KMS-11 (cell line): ENCODE measurements at regions not wholly inside any gene's neighbourhood (a gene's known extent, or its start where the extent isn't known, plus 50 kb on each side); places are given as distances from the start of the nearest gene placed in this dataset.
"Not testable (repeated sequence)": the region's sequence is repeated elsewhere in the genome, so short reads cannot be mapped to it uniquely, and the experiment has no call there.

Source experiments
- H2AFZ ChIP-seq: fragments of 200-600 bp; sonication (generic); 2 replicates; pipeline ENCODE4 v1.6.1; 2016; ENCODE audit warnings: antibody characterized with exemption, mixed run types, low read depth
- H3K27ac ChIP-seq: fragments of 200-600 bp; sonication (generic); 2 replicates; pipeline ENCODE4 v1.6.1; 2016; ENCODE audit warnings: mild to moderate bottlenecking, mixed run types
- H3K27me3 ChIP-seq: fragments of 200-600 bp; sonication (generic); 2 replicates; pipeline ENCODE4 v1.6.1; 2017; ENCODE audit warnings: mild to moderate bottlenecking, low read depth, mixed run types, moderate library complexity; ENCODE audit not compliant: insufficient read depth
- H3K36me3 ChIP-seq: fragments of 200-600 bp; sonication (generic); 2 replicates; pipeline ENCODE4 v1.6.1; 2017; ENCODE audit warnings: mild to moderate bottlenecking, mixed run types; ENCODE audit not compliant: insufficient read depth
- H3K4me1 ChIP-seq: fragments of 200-600 bp; sonication (generic); 2 replicates; pipeline ENCODE4 v1.6.1; 2016; ENCODE audit warnings: mild to moderate bottlenecking, low read depth, mixed run types; ENCODE audit not compliant: poor library complexity, severe bottlenecking
- H3K4me2 ChIP-seq: fragments of 200-600 bp; sonication (generic); 2 replicates; pipeline ENCODE4 v1.7.0; 2016; ENCODE audit warnings: mild to moderate bottlenecking, mixed run types
- H3K4me3 ChIP-seq: fragments of 200-600 bp; sonication (generic); IDR thresholded peaks from 2 replicates; pipeline ENCODE4 v1.6.1; 2017; ENCODE audit warnings: low read depth, low read length, mixed read lengths; ENCODE audit not compliant: insufficient read depth
- H3K79me2 ChIP-seq: fragments of 200-600 bp; sonication (generic); 2 replicates; pipeline ENCODE4 v1.6.1; 2016; ENCODE audit warnings: low read depth, mixed run types; ENCODE audit not compliant: insufficient read depth
- H3K9ac ChIP-seq: fragments of 200-600 bp; sonication (generic); 2 replicates; pipeline ENCODE4 v1.6.1; 2016; ENCODE audit warnings: mild to moderate bottlenecking, mixed run types
- H4K20me1 ChIP-seq: fragments of 200-600 bp; sonication (generic); 2 replicates; pipeline ENCODE4 v1.6.1; 2016; ENCODE audit warnings: mild to moderate bottlenecking, mixed run types; ENCODE audit not compliant: insufficient read depth
- CTCF ChIP-seq: fragments of 200-600 bp; sonication (generic); conservative IDR thresholded peaks from 2 replicates; pipeline ENCODE4 v1.6.1; 2017; ENCODE audit warnings: low read depth, mild to moderate bottlenecking, antibody characterized with exemption, low read length, moderate library complexity, mixed read lengths

GRCh38 chr3:87541723-87542122 is 265.3 kb upstream of the POU1F1 start:
- no peak overlapping the region for H3K9ac ChIP-seq
- H3K36me3 ChIP-seq = no peaks in the 10 kb centered on the region
- H3K4me3 ChIP-seq = no peak overlapping the region
- H2AFZ ChIP-seq = no peak overlapping the region
- no peak overlapping the region for H3K4me2 ChIP-seq
- H3K27ac ChIP-seq = no peak overlapping the region
- H3K27me3 ChIP-seq = no peaks in the 10 kb centered on the region
- no peak for TF ChIP-seq CTCF
- H3K79me2 ChIP-seq = no peaks in the 10 kb centered on the region
- H3K4me1 ChIP-seq = no peaks in the 10 kb centered on the region
- H4K20me1 ChIP-seq = no peaks in the 10 kb centered on the region

DNA sequence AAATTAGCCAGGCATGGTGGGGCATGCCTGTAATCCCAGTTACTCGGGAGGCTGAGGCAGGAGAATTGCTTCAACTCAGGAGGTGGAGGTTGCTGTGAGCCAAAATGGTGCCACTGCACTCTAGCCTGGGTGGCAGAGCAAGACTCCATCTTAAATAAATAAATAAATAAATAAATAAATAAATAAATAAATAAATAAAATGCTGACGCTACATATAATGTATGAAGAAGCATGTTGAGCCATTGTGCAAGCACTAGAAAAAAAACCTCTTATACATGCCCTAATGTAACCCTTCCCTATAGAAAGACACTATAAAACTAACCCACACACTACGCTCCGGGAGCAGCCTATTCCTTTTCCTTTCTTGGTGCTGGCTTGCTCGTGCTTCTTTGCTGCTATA is 262.3 kb upstream of the POU1F1 start:
- not testable (repeated sequence) for H3K79me2 ChIP-seq, H3K27me3 ChIP-seq, H4K20me1 ChIP-seq, H3K36me3 ChIP-seq, H3K27ac ChIP-seq, H3K4me3 ChIP-seq, H3K4me2 ChIP-seq, H3K9ac ChIP-seq, H3K4me1 ChIP-seq, H2AFZ ChIP-seq

- Histone ChIP-seq H3K4me1 (no peaks in the 10 kb centered on the region), H2AFZ (no peak overlapping the region), H3K79me2 (no peaks in the 10 kb centered on the region), H3K36me3 (no peaks in the 10 kb centered on the region), H3K27me3 (no peaks in the 10 kb centered on the region), H4K20me1 (no peaks in the 10 kb centered on the region), H3K4me3 (no peak overlapping the region), H3K27ac (no peak overlapping the region), H3K9ac (no peak overlapping the region), H3K4me2 (no peak overlapping the region)
- no peak for TF ChIP-seq CTCF
These were observed 233.0 kb upstream of the POU1F1 start for GRCh38 chr3:87509401-87509800.

DNA sequence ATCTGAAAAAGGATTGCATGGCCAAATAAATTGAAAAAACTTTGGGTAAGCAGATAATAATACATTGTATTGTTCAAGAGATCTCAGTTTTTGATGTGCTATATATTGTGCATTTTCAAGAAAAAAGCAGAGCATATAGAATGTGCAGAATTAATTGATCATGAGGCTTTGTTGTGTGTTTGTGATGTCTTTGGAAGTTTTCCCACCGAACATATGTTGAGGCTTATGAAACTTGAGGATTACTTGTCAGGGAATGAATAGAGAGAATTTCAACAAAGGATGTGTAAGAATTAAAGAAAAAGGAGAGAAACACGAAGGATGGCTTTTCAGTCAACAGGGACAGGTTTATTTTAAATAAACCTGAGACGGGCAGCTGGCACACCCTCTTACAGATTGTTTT is 232.5 kb upstream of the POU1F1 start:
- H3K27ac ChIP-seq = no peak overlapping the region
- no peaks in the 10 kb centered on the region for H3K36me3 ChIP-seq
- no peaks in the 10 kb centered on the region for H3K79me2 ChIP-seq
- TF ChIP-seq CTCF = no peak
- H3K4me2 ChIP-seq = no peak overlapping the region
- H4K20me1 ChIP-seq = no peaks in the 10 kb centered on the region
- no peak overlapping the region for H3K4me3 ChIP-seq
- no peaks in the 10 kb centered on the region for H3K27me3 ChIP-seq
- no peaks in the 10 kb centered on the region for H3K4me1 ChIP-seq
- H3K9ac ChIP-seq = no peak overlapping the region
- no peak overlapping the region for H2AFZ ChIP-seq

- H3K4me2 ChIP-seq = no peak overlapping the region
- H3K27ac ChIP-seq = no peak overlapping the region
- no peak for TF ChIP-seq CTCF
- no peak overlapping the region for H2AFZ ChIP-seq
- no peaks in the 10 kb centered on the region for H4K20me1 ChIP-seq
- H3K79me2 ChIP-seq = no peaks in the 10 kb centered on the region
- H3K4me3 ChIP-seq = no peak overlapping the region
- H3K4me1 ChIP-seq = no peaks in the 10 kb centered on the region
- no peaks in the 10 kb centered on the region for H3K36me3 ChIP-seq
- no peaks in the 10 kb centered on the region for H3K27me3 ChIP-seq
- H3K9ac ChIP-seq = no peak overlapping the region
These were observed 231.4 kb upstream of the POU1F1 start for GRCh38 chr3:87507753-87508152.
